Trophoblast cell (in vitro differentiated cells and primary cell): ENCODE measurements at regions not wholly inside any gene's neighbourhood (a gene's known extent, or its start where the extent isn't known, plus 50 kb on each side); places are given as distances from the start of the nearest gene placed in this dataset.

Experiments
- DNase-seq, 2 donors: peaks; one replicate each; pipeline ENCODE4 v3.0.0-alpha.2; 2016
- H2AFZ ChIP-seq: 2 replicates; pipeline ENCODE4 v1.6.1; 2013; ENCODE audit warnings: low read length, moderate library complexity, mild to moderate bottlenecking; ENCODE audit not compliant: insufficient read depth, poor library complexity
- H2AK5ac ChIP-seq: 2 replicates; pipeline ENCODE4 v1.6.1; 2013; ENCODE audit warnings: mild to moderate bottlenecking, low read length
- H2BK120ac ChIP-seq: 2 replicates; pipeline ENCODE4 v1.6.1; 2013; ENCODE audit warnings: low read length, mild to moderate bottlenecking, moderate library complexity; ENCODE audit not compliant: insufficient read depth, poor library complexity
- H2BK12ac ChIP-seq: 2 replicates; pipeline ENCODE4 v1.6.1; 2013; ENCODE audit warnings: mild to moderate bottlenecking, low read length, moderate library complexity
- H2BK5ac ChIP-seq: 2 replicates; pipeline ENCODE4 v1.6.1; 2013; ENCODE audit warnings: low read length, low read depth, moderate library complexity, mild to moderate bottlenecking; ENCODE audit not compliant: poor library complexity
- H3K14ac ChIP-seq: 2 replicates; pipeline ENCODE4 v1.6.1; 2013; ENCODE audit warnings: mild to moderate bottlenecking, low read length
- H3K18ac ChIP-seq: 2 replicates; pipeline ENCODE4 v1.6.1; 2013; ENCODE audit warnings: mild to moderate bottlenecking, low read length
- H3K23ac ChIP-seq: 2 replicates; pipeline ENCODE4 v1.6.1; 2013; ENCODE audit warnings: low read length
- H3K27ac ChIP-seq: 2 replicates; pipeline ENCODE4 v1.5.1; 2013; ENCODE audit warnings: low read depth, mild to moderate bottlenecking, inconsistent platforms, low read length, moderate library complexity
- H3K27me3 ChIP-seq: 2 replicates; pipeline ENCODE4 v1.6.1; 2013; ENCODE audit warnings: inconsistent platforms, mild to moderate bottlenecking, low read length, moderate library complexity; ENCODE audit not compliant: insufficient read depth
- H3K36me3 ChIP-seq, 2 experiments: 1 replicate in 1 of 2; 2 replicates in 1 of 2; pipeline ENCODE4 v1.6.1; 2013; ENCODE audit warnings: low read length in 2 of 2, mild to moderate bottlenecking in 2 of 2, moderate library complexity in 1 of 2; ENCODE audit not compliant: insufficient read depth in 2 of 2, control insufficient read depth in 1 of 2
- H3K4ac ChIP-seq: 2 replicates; pipeline ENCODE4 v1.6.1; 2013; ENCODE audit warnings: low read depth, mild to moderate bottlenecking, low read length, moderate library complexity
- H3K4me1 ChIP-seq, 2 experiments: 1 replicate in 1 of 2; 2 replicates in 1 of 2; pipeline ENCODE4 v1.6.1; 2013; ENCODE audit warnings: low read length in 2 of 2, mild to moderate bottlenecking in 2 of 2, moderate library complexity in 1 of 2; ENCODE audit not compliant: insufficient read depth in 2 of 2, control insufficient read depth in 1 of 2
- H3K4me2 ChIP-seq: 2 replicates; pipeline ENCODE4 v1.6.1; 2013; ENCODE audit warnings: inconsistent platforms, mild to moderate bottlenecking, low read length, moderate library complexity
- H3K4me3 ChIP-seq: 2 replicates; pipeline ENCODE4 v1.5.1; 2013; ENCODE audit warnings: mild to moderate bottlenecking, low read depth, low read length, inconsistent platforms
- H3K79me1 ChIP-seq: one replicate; pipeline ENCODE4 v1.6.1; 2013; ENCODE audit warnings: low read length
- H3K79me2 ChIP-seq: 2 replicates; pipeline ENCODE4 v1.6.1; 2013; ENCODE audit warnings: low read length, mild to moderate bottlenecking; ENCODE audit not compliant: control insufficient read depth, insufficient read depth, poor library complexity
- H3K9ac ChIP-seq: 2 replicates; pipeline ENCODE4 v1.6.1; 2013; ENCODE audit warnings: mild to moderate bottlenecking, low read length
- H3K9me3 ChIP-seq: 2 replicates; pipeline ENCODE4 v1.6.1; 2013; ENCODE audit warnings: low read depth, mild to moderate bottlenecking, control low read depth, inconsistent platforms, low read length; ENCODE audit not compliant: insufficient read depth
- H4K12ac ChIP-seq: 2 replicates; pipeline ENCODE4 v1.6.1; 2013; ENCODE audit warnings: low read depth, mild to moderate bottlenecking, low read length, moderate library complexity
- H4K8ac ChIP-seq: 2 replicates; pipeline ENCODE4 v1.6.1; 2013; ENCODE audit warnings: low read depth, mild to moderate bottlenecking, low read length, moderate library complexity
- H4K91ac ChIP-seq: one replicate; pipeline ENCODE4 v1.6.1; 2013; ENCODE audit warnings: low read depth, mild to moderate bottlenecking, low read length, moderate library complexity
- WGBS: extraction: QIAGEN DNeasy Blood & Tissue Kit; methylation state at CpG from one replicate; pipeline ENCODE4 v1.1.7; 2013; ENCODE audit warnings: missing lambda C conversion rate; ENCODE audit not compliant: insufficient read length, insufficient coverage; ENCODE audit errors: extremely low coverage; 5-methylcytosine and 5-hydroxymethylcytosine counted together

GRCh38 chr19:27717825-27718224, 1495.1 kb downstream of the UQCRFS1 start:
- no peak overlapping the region for H2AK5ac ChIP-seq
- peaks cover 3% of the 10 kb centered on the region for H3K9me3 ChIP-seq
- H3K23ac ChIP-seq: no peak overlapping the region
- DNase-seq: no peak
- no peaks in the 10 kb centered on the region for H3K79me1 ChIP-seq
- H4K8ac ChIP-seq: no peak overlapping the region
- H3K4me3 ChIP-seq: no peak overlapping the region
- no peak overlapping the region for H3K4me2 ChIP-seq
- no peaks in the 10 kb centered on the region for H3K36me3 ChIP-seq
- H2AFZ ChIP-seq: no peak overlapping the region
- no peaks in the 10 kb centered on the region for H3K79me2 ChIP-seq
- no peak overlapping the region for H4K12ac ChIP-seq
- no peak overlapping the region for H3K18ac ChIP-seq
- no peak overlapping the region for H2BK120ac ChIP-seq
- H2BK5ac ChIP-seq: no peak overlapping the region
- no peak overlapping the region for H3K4ac ChIP-seq
- no peak overlapping the region for H3K27ac ChIP-seq
- H3K4me1 ChIP-seq: no peaks in the 10 kb centered on the region
- no peaks in the 10 kb centered on the region for H3K27me3 ChIP-seq
- no peak overlapping the region for H3K14ac ChIP-seq
- no peak overlapping the region for H4K91ac ChIP-seq
- no peak overlapping the region for H3K9ac ChIP-seq
- no peak overlapping the region for H2BK12ac ChIP-seq

- no peak for DNase-seq
- no peak overlapping the region for H2BK5ac ChIP-seq
- H4K91ac ChIP-seq: no peak overlapping the region
- peaks cover 5% of the 10 kb centered on the region for H3K9me3 ChIP-seq
- no peak overlapping the region for H3K23ac ChIP-seq
- H3K9ac ChIP-seq: no peak overlapping the region
- no peak overlapping the region for H2BK12ac ChIP-seq
- no peak overlapping the region for H2AK5ac ChIP-seq
- WGBS: no CpG with 5 or more reads among the region's 3 CpGs
- no peak overlapping the region for H3K4ac ChIP-seq
- no peak overlapping the region for H4K12ac ChIP-seq
- H3K27ac ChIP-seq: no peak overlapping the region
- H2BK120ac ChIP-seq: no peak overlapping the region
- no peak overlapping the region for H3K18ac ChIP-seq
- no peaks in the 10 kb centered on the region for H3K79me1 ChIP-seq
- no peaks in the 10 kb centered on the region for H3K27me3 ChIP-seq
- H4K8ac ChIP-seq: no peak overlapping the region
- H2AFZ ChIP-seq: no peak overlapping the region
- H3K36me3 ChIP-seq: no peaks in the 10 kb centered on the region
- no peak overlapping the region for H3K4me3 ChIP-seq
- no peak overlapping the region for H3K14ac ChIP-seq
- no peak overlapping the region for H3K4me2 ChIP-seq
- H3K79me2 ChIP-seq: no peaks in the 10 kb centered on the region
- H3K4me1 ChIP-seq: no peaks in the 10 kb centered on the region
Observed at GRCh38 chr19:27716922-27717321, 1496.0 kb downstream of the UQCRFS1 start.

GRCh38 chr19:27714857-27715256, 1498.1 kb downstream of the UQCRFS1 start:
- H3K27ac ChIP-seq: no peak overlapping the region
- no peak overlapping the region for H3K9ac ChIP-seq
- H2BK120ac ChIP-seq: no peak overlapping the region
- no peaks in the 10 kb centered on the region for H3K4me1 ChIP-seq
- H3K18ac ChIP-seq: no peak overlapping the region
- H3K36me3 ChIP-seq: no peaks in the 10 kb centered on the region
- WGBS: no CpG with 5 or more reads among the region's 2 CpGs
- peaks cover 10% of the 10 kb centered on the region for H3K9me3 ChIP-seq
- DNase-seq: no peak
- no peak overlapping the region for H2BK12ac ChIP-seq
- H3K79me1 ChIP-seq: no peaks in the 10 kb centered on the region
- H3K4me2 ChIP-seq: no peak overlapping the region
- no peaks in the 10 kb centered on the region for H3K79me2 ChIP-seq
- H3K27me3 ChIP-seq: no peaks in the 10 kb centered on the region
- no peak overlapping the region for H4K12ac ChIP-seq
- H4K91ac ChIP-seq: no peak overlapping the region
- H4K8ac ChIP-seq: no peak overlapping the region
- no peak overlapping the region for H3K4me3 ChIP-seq
- no peak overlapping the region for H2AFZ ChIP-seq
- H2AK5ac ChIP-seq: no peak overlapping the region
- H3K14ac ChIP-seq: no peak overlapping the region
- no peak overlapping the region for H3K4ac ChIP-seq
- H3K23ac ChIP-seq: no peak overlapping the region
- no peak overlapping the region for H2BK5ac ChIP-seq

GRCh38 chr19:27709496-27709895, 1503.5 kb downstream of the UQCRFS1 start:
- no peaks in the 10 kb centered on the region for H3K4me1 ChIP-seq
- no CpG with 5 or more reads among the region's 5 CpGs for WGBS
- H2AK5ac ChIP-seq: no peak overlapping the region

More at GRCh38 chr19:27709496-27709895, 1503.5 kb downstream of the UQCRFS1 start:
- no peak overlapping the region for H3K4ac ChIP-seq
- no peak overlapping the region for H2BK5ac ChIP-seq
- H3K79me1 ChIP-seq: no peaks in the 10 kb centered on the region
- no peak overlapping the region for H2AFZ ChIP-seq
- H3K36me3 ChIP-seq: no peaks in the 10 kb centered on the region
- H3K9me3 ChIP-seq: peaks cover 8% of the 10 kb centered on the region
- no peak overlapping the region for H3K4me2 ChIP-seq
- H3K9ac ChIP-seq: no peak overlapping the region
- H3K23ac ChIP-seq: no peak overlapping the region
- no peak overlapping the region for H3K18ac ChIP-seq
- H3K27ac ChIP-seq: no peak overlapping the region
- H3K79me2 ChIP-seq: no peaks in the 10 kb centered on the region
- H3K27me3 ChIP-seq: no peaks in the 10 kb centered on the region
- H4K91ac ChIP-seq: no peak overlapping the region
- no peak overlapping the region for H2BK12ac ChIP-seq
- H3K4me3 ChIP-seq: no peak overlapping the region
- no peak overlapping the region for H2BK120ac ChIP-seq
- no peak overlapping the region for H4K8ac ChIP-seq
- H3K14ac ChIP-seq: no peak overlapping the region
- no peak overlapping the region for H4K12ac ChIP-seq
- no peak for DNase-seq
